Tibial artery (tissue), 4 donors: ENCODE measurements at regions not wholly inside any gene's neighbourhood (a gene's known extent, or its start where the extent isn't known, plus 50 kb on each side); places are given as distances from the start of the nearest gene placed in this dataset.

ENCODE experiments used
- DNase-seq, 2 donors: peaks; one replicate each; pipeline ENCODE4 v3.0.0-alpha.2; 2019
- H3K27ac ChIP-seq, 2 donors: fragments of 200-600 bp; sonication (generic) in 1 of 2; 1 replicate in 1 of 2; 2 replicates in 1 of 2; pipeline ENCODE4 v1.5.1; 2018 to 2019; ENCODE audit warnings: mild to moderate bottlenecking in 1 of 2
- H3K27me3 ChIP-seq, 2 donors: fragments of 200-600 bp; sonication (generic) in 1 of 2; one replicate each; pipeline versions ENCODE4 v1.5.1 to v1.6.0; 2016 to 2019
- H3K36me3 ChIP-seq, 3 donors: fragments of 200-600 bp; sonication (generic) in 2 of 3; one replicate each; pipeline ENCODE4 v1.5.1; 2016 to 2019; ENCODE audit warnings: mild to moderate bottlenecking in 2 of 3
- H3K4me1 ChIP-seq, 4 donors: fragments of 200-600 bp; sonication (generic) in 2 of 4; 1 replicate in 3 of 4; 2 replicates in 1 of 4; pipeline ENCODE4 v1.5.1; 2016 to 2019
- H3K4me3 ChIP-seq, 2 donors: fragments of 200-600 bp; sonication (generic) in 1 of 2; 1 replicate in 1 of 2; 2 replicates in 1 of 2; pipeline ENCODE4 v1.5.1; 2018 to 2019; ENCODE audit warnings: mild to moderate bottlenecking in 2 of 2
- H3K9me3 ChIP-seq, 3 donors: fragments of 200-600 bp; sonication (generic) in 1 of 3; one replicate each; pipeline ENCODE4 v1.5.1; 2016 to 2019
- intact Hi-C: fragments of 100-400 bp; cut with DNase I; formaldehyde crosslinking; loops from one replicate; pipeline ENCODE4 v1.15.0; 2023; ENCODE audit warnings: low total_unique reads
- TF ChIP-seq, protein P1 (sequence below), 2 experiments: fragments of 200-600 bp in 1 of 2; fragments of 450-650 bp in 1 of 2; IDR thresholded peaks; one replicate each; pipeline ENCODE4 v1.5.1; 2017 to 2019; ENCODE audit warnings: antibody characterized with exemption in 2 of 2, mild to moderate bottlenecking in 1 of 2, moderate library complexity in 1 of 2

DNA sequence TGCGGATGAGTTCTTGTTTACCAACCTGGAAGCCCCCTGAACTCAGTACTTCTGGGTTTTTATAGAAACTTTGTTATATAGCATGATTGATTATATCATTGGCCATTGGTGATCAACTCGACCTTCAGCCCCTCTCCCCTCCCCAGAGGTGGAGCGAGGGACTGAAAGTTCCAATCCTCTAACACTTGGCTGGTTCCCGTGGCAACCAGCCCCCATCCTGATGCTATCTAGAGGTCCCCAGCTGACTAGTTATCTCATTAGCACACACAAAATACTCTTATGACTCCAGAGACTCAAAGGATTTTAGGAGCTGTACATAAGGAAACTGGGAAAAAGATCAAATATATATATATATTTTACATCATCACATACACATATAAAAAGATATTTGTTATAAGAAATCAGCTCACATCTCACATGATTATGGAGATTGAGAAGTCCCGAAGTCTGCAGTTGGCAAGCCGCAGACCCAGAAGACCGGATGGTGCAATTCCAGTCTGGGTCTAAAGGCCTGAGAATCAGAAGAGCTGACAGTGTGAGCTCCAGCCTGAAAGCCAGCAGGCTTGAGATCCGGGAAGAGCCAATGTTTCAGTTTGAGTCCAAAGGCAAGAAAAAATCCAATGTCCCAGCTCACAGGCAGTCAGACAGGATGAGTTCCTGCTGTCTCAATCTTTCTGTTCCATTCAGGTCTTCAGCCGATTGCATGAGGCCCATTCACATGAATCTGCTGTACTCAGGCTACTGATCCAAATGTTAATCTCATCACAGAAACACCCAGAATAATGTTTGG is 179.3 kb upstream of the DTNBP1 start:
- Histone ChIP-seq H3K36me3 (no peaks in the 10 kb centered on the region), H3K4me1 (no peaks in the 10 kb centered on the region), H3K9me3 (no peaks in the 10 kb centered on the region), H3K27me3 (no peaks in the 10 kb centered on the region), H3K27ac (peak overlapping the region in 1 of 2 donors; percentile 27), H3K4me3 (no peak overlapping the region)
- intact Hi-C loops = no loop called here
- DNase-seq = peak; percentile 65 to 66
- TF ChIP-seq, protein P1, sequence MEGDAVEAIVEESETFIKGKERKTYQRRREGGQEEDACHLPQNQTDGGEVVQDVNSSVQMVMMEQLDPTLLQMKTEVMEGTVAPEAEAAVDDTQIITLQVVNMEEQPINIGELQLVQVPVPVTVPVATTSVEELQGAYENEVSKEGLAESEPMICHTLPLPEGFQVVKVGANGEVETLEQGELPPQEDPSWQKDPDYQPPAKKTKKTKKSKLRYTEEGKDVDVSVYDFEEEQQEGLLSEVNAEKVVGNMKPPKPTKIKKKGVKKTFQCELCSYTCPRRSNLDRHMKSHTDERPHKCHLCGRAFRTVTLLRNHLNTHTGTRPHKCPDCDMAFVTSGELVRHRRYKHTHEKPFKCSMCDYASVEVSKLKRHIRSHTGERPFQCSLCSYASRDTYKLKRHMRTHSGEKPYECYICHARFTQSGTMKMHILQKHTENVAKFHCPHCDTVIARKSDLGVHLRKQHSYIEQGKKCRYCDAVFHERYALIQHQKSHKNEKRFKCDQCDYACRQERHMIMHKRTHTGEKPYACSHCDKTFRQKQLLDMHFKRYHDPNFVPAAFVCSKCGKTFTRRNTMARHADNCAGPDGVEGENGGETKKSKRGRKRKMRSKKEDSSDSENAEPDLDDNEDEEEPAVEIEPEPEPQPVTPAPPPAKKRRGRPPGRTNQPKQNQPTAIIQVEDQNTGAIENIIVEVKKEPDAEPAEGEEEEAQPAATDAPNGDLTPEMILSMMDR (IDR thresholded peaks at IDR 0.05) = no peak

DNA sequence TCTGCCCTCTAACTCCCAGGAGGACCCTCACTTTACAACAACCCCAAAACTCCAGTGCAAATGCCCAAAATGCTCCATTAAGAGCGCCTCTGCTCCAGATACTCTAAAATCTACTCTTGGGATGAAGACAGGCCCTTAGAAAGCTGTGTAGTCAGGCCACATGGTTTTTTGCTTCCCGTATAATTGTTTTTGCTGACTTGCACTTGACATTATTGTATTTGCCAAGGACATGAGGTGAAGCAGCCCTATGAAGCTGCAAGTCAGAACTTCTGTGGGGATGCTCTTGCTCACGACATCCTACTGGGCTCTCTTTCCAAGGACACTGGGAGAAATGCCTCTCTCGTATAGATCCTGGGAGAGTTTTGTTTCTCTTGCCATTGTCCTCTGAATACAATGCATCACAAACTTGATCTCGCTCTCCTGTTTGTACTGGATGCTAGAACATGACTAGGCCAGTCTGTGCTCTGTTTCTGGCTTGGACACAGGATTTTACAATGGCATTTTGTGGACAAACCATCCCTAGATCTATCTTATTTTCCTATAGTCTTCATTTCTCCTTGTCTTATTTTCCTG is 177.2 kb upstream of the DTNBP1 start:
- H3K4me3 ChIP-seq = no peak overlapping the region
- H3K36me3 ChIP-seq = no peaks in the 10 kb centered on the region
- H3K27me3 ChIP-seq = no peaks in the 10 kb centered on the region
- intact Hi-C loops = no loop called here
- H3K9me3 ChIP-seq = no peaks in the 10 kb centered on the region
- DNase-seq = no peak
- no peak overlapping the region for H3K27ac ChIP-seq
- TF ChIP-seq, protein P1 (IDR thresholded peaks at IDR 0.05) = no peak
- no peaks in the 10 kb centered on the region for H3K4me1 ChIP-seq

DNA sequence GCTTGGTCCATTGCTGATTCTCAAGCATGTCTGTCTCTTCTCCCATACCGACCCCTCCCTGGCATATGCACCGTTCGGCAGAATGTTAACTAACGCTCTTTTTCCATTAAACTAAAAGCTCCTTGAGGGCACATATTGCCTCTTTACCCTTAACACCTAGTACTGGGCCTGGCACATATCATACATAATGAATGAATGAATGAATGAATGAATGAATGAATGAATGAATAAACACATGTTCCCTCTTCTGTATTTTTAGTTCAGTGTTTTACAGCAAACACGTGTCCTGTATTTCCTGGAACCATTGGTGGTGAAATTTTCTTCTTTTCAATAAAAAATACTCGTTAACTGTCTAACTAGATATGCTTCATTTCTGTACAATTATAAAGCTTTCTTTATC is 174.4 kb upstream of the DTNBP1 start:
- Histone ChIP-seq H3K4me3 (no peak overlapping the region), H3K36me3 (no peaks in the 10 kb centered on the region), H3K27ac (no peak overlapping the region), H3K4me1 (no peaks in the 10 kb centered on the region), H3K9me3 (no peaks in the 10 kb centered on the region), H3K27me3 (no peaks in the 10 kb centered on the region)
- intact Hi-C loops = no loop called here
- DNase-seq = no peak
- TF ChIP-seq, protein P1 (IDR thresholded peaks at IDR 0.05) = no peak

DNA sequence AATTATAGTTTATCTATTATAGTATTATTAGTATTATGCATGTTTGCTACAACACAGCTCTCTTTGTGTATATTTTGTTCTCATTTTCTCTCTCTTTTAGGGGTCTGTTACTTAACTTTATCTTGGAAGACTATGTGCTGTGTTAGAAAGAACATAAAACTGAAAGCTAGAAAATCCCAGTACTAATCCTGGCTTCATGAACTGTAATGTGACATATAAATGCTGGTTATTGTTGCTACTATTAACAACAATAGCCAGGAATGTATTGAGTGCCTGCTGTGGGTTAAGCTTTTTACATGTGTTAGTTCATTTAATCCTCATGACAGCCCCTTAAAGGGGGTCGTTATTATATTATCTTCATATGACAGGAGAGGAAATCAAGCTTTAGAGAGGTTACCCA is 170.0 kb upstream of the DTNBP1 start:
- Histone ChIP-seq H3K27ac (no peak overlapping the region), H3K4me1 (peaks cover 0 to 3% (median 0%) of the 10 kb centered on the region in 4 donors), H3K36me3 (no peaks in the 10 kb centered on the region), H3K27me3 (no peaks in the 10 kb centered on the region), H3K4me3 (no peak overlapping the region), H3K9me3 (no peaks in the 10 kb centered on the region)
- DNase-seq = no peak
- intact Hi-C loops = no loop called here
- TF ChIP-seq, protein P1 (IDR thresholded peaks at IDR 0.05) = no peak

DNA sequence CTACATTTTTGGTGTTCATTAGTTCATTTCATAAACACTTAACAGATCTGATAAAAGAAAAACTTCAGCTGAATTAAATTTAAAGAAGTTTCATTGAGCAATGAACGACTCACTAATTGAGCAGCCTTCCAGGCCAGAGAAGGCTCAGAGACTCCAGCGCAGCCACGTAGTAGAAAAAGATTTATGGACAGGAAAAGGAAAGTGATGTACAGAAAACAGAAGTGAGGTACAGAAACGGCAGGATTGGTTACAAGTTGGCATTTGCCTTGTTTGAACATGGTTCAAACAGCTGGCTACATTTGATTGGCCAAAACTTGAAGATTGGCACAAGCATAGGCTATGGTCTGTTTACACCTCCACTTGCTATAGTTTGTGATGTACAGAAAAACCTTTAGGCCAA is 166.3 kb upstream of the DTNBP1 start:
- no peak for DNase-seq
- no peak overlapping the region for H3K27ac ChIP-seq
- peaks cover 0 to 3% (median 0%) of the 10 kb centered on the region in 4 donors for H3K4me1 ChIP-seq
- no peaks in the 10 kb centered on the region for H3K36me3 ChIP-seq
- H3K27me3 ChIP-seq = no peaks in the 10 kb centered on the region
- H3K4me3 ChIP-seq = no peak overlapping the region
- intact Hi-C loops = no loop called here
- TF ChIP-seq, protein P1 (IDR thresholded peaks at IDR 0.05) = no peak
- H3K9me3 ChIP-seq = no peaks in the 10 kb centered on the region
